ENCODE measurements at regions not wholly inside any gene's neighbourhood (a gene's known extent, or its start where the extent isn't known, plus 50 kb on each side); places are given as distances from the start of the nearest gene placed in this dataset.

- Histone ChIP-seq H3K4me3 (no peak overlapping the region), H3K9me3 (no peaks in the 10 kb centered on the region), H3K4me1 (peaks cover 18 to 47% (median 31%) of the 10 kb centered on the region in 6 donors), H3K27ac (no peak overlapping the region), H3K36me3 (no peaks in the 10 kb centered on the region), H3K27me3 (replicated peaks in 1 of 7) (no peaks in the 10 kb centered on the region)
- intact Hi-C loops (cut with DNase I; ENCODE audit: low total_unique reads): loop anchor here (5.0 to 10.0 kb wide), 2 partner anchors 157 to 420 kb away; partner anchors contain the start of gene FBXL5
- WGBS, 5 donors: 60 to 88% (median 76%) methylated on average over 2 of the region's 2 CpGs
- TF ChIP-seq POLR2AphosphoS5 (IDR thresholded peaks at IDR 0.05): no peak
- TF ChIP-seq POLR2A (IDR thresholded peaks at IDR 0.05): no peak
- TF ChIP-seq, protein P1, sequence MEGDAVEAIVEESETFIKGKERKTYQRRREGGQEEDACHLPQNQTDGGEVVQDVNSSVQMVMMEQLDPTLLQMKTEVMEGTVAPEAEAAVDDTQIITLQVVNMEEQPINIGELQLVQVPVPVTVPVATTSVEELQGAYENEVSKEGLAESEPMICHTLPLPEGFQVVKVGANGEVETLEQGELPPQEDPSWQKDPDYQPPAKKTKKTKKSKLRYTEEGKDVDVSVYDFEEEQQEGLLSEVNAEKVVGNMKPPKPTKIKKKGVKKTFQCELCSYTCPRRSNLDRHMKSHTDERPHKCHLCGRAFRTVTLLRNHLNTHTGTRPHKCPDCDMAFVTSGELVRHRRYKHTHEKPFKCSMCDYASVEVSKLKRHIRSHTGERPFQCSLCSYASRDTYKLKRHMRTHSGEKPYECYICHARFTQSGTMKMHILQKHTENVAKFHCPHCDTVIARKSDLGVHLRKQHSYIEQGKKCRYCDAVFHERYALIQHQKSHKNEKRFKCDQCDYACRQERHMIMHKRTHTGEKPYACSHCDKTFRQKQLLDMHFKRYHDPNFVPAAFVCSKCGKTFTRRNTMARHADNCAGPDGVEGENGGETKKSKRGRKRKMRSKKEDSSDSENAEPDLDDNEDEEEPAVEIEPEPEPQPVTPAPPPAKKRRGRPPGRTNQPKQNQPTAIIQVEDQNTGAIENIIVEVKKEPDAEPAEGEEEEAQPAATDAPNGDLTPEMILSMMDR (IDR thresholded peaks at IDR 0.05 in 8 of 11, conservative IDR thresholded peaks at IDR 0.05 in 3 of 11): no peak
- no peak for DNase-seq
Observed at GRCh38 chr4:15235135-15235534, 192.7 kb upstream of the C1QTNF7 start.

- peaks cover 15 to 33% (median 21%) of the 10 kb centered on the region in 6 donors for H3K4me1 ChIP-seq
- H3K27ac ChIP-seq: no peak overlapping the region
- no peaks in the 10 kb centered on the region for H3K27me3 ChIP-seq (replicated peaks in 1 of 7)
- intact Hi-C loops (cut with DNase I; ENCODE audit: low total_unique reads): loop anchor here (5.0 to 10.0 kb wide), 2 partner anchors 155 to 417 kb away; partner anchors contain the start of gene FBXL5
- no peaks in the 10 kb centered on the region for H3K36me3 ChIP-seq
- WGBS, 5 donors: 72 to 78% (median 74%) methylated on average over 3 of the region's 3 CpGs
- no peak for TF ChIP-seq POLR2AphosphoS5 (IDR thresholded peaks at IDR 0.05)
- TF ChIP-seq, protein P1 (IDR thresholded peaks at IDR 0.05 in 8 of 11, conservative IDR thresholded peaks at IDR 0.05 in 3 of 11): no peak
- TF ChIP-seq POLR2A (IDR thresholded peaks at IDR 0.05): no peak
- no peaks in the 10 kb centered on the region for H3K9me3 ChIP-seq
- H3K4me3 ChIP-seq: no peak overlapping the region
- no peak for DNase-seq
Observed at GRCh38 chr4:15237648-15238230, 190.1 kb upstream of the C1QTNF7 start.

DNA sequence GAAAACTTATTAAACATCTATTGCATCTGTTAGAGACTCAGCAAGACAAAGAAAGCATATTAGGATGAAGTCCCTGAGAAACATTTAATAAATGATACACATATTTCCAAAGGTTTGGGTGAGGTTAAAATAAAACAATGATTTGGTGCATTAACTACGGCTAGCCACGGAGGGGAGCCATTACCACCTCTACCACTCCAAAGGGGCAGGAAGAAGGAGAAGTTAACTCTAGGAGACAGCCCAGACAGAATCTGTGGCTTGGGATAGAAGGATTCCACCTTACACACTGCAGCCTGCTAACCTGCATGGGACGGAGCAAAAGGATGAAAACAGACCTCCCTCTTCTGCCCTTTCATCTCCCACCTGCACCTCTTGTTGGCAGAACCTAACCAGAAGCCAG is 189.1 kb upstream of the C1QTNF7 start:
- DNase-seq: no peak
- TF ChIP-seq POLR2A (IDR thresholded peaks at IDR 0.05): no peak
- TF ChIP-seq, protein P1 (IDR thresholded peaks at IDR 0.05 in 8 of 11, conservative IDR thresholded peaks at IDR 0.05 in 3 of 11): peak in 9 of 11 experiments; percentile 40 to 71 (median 60)
- TF ChIP-seq POLR2AphosphoS5 (IDR thresholded peaks at IDR 0.05): no peak
- H3K9me3 ChIP-seq: no peaks in the 10 kb centered on the region
- no peak overlapping the region for H3K4me3 ChIP-seq
- WGBS, 5 donors: 12 to 21% (median 15%) methylated on average over 3 of the region's 3 CpGs
- H3K27me3 ChIP-seq (replicated peaks in 1 of 7): no peaks in the 10 kb centered on the region
- no peaks in the 10 kb centered on the region for H3K36me3 ChIP-seq
- peak overlapping the region in 2 of 8 donors; percentile 2 to 8 for H3K27ac ChIP-seq
- intact Hi-C loops (cut with DNase I; ENCODE audit: low total_unique reads): loop anchor here (5.0 to 10.0 kb wide), 2 partner anchors 154 to 416 kb away; partner anchors contain the start of gene FBXL5
- peaks cover 6 to 23% (median 11%) of the 10 kb centered on the region in 6 donors for H3K4me1 ChIP-seq

DNA sequence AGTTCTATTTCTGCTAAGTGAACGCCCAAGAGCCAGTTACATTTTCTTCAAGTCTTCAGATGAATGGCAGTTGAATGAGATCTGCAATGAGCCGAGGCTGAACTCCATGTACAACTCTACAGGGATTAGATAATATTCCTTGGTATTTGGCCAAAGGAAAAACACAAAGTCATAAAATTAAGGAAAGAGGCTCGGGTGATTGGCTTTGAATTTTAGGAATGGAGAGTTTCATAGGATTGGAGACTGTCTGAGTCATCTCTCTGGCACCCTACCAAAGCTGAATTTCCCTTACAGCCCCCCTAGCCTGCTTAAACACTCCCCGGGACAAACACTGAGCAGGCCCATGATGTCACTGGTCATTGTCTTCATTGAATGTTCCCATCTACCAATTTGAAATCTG is 188.0 kb upstream of the C1QTNF7 start:
- peak overlapping the region in 3 of 8 donors; percentile 29 to 38 (median 34) for H3K27ac ChIP-seq
- H3K4me3 ChIP-seq: no peak overlapping the region
- TF ChIP-seq POLR2A (IDR thresholded peaks at IDR 0.05) (no peak), POLR2AphosphoS5 (IDR thresholded peaks at IDR 0.05) (no peak)
- TF ChIP-seq, protein P1 (IDR thresholded peaks at IDR 0.05 in 8 of 11, conservative IDR thresholded peaks at IDR 0.05 in 3 of 11): no peak
- H3K36me3 ChIP-seq: no peaks in the 10 kb centered on the region
- H3K9me3 ChIP-seq: no peaks in the 10 kb centered on the region
- no peaks in the 10 kb centered on the region for H3K27me3 ChIP-seq (replicated peaks in 1 of 7)
- WGBS, 5 donors: 60 to 84% (median 71%) methylated on average over 4 of the region's 4 CpGs
- intact Hi-C loops (cut with DNase I; ENCODE audit: low total_unique reads): loop anchor here (5.0 to 10.0 kb wide), 2 partner anchors 152 to 415 kb away; partner anchors contain the start of gene FBXL5
- H3K4me1 ChIP-seq: peaks cover 0 to 11% (median 3%) of the 10 kb centered on the region in 6 donors
- DNase-seq: no peak
